Right lobe of liver (tissue), 6 donors: ENCODE measurements at regions not wholly inside any gene's neighbourhood (a gene's known extent, or its start where the extent isn't known, plus 50 kb on each side); places are given as distances from the start of the nearest gene placed in this dataset.

Experiments
- ATAC-seq, 4 donors: fragments of 200-7000 bp; cut with Tn5 transposase; one replicate each; pipeline ENCODE4 v1.9.1; 2020; ENCODE audit warnings: mild to moderate bottlenecking in 4 of 4, moderate library complexity in 4 of 4
- DNase-seq, 3 donors: peaks; one replicate each; pipeline ENCODE4 v3.0.0-alpha.2; 2020
- H3K27ac ChIP-seq, 3 donors: fragments of 200-600 bp; one replicate each; pipeline ENCODE4 v1.8.0; 2022
- H3K27me3 ChIP-seq, 2 donors: fragments of 200-600 bp; one replicate each; pipeline ENCODE4 v1.8.0; 2022
- H3K36me3 ChIP-seq, 4 donors: fragments of 200-600 bp; sonication (generic) in 1 of 4; one replicate each; pipeline versions ENCODE4 v1.5.1 to v1.8.0; 2017 to 2022; ENCODE audit warnings: control low read depth in 1 of 4
- H3K4me1 ChIP-seq, 4 donors: fragments of 200-600 bp; sonication (generic) in 1 of 4; one replicate each; pipeline versions ENCODE4 v1.5.1 to v1.8.0; 2017 to 2022; ENCODE audit warnings: control low read depth in 1 of 4
- H3K4me3 ChIP-seq, 3 donors: fragments of 200-600 bp; one replicate each; pipeline ENCODE4 v1.8.0; 2022
- H3K9me3 ChIP-seq, 4 donors: fragments of 200-600 bp; sonication (generic) in 1 of 4; one replicate each; pipeline versions ENCODE4 v1.5.1 to v1.8.0; 2017 to 2022; ENCODE audit warnings: control low read depth in 1 of 4
- CTCF ChIP-seq, 4 donors: fragments of 200-600 bp in 3 of 4; fragments of 450-650 bp in 1 of 4; IDR thresholded peaks; one replicate each; pipeline versions ENCODE4 v1.5.1 to v1.8.0; 2016 to 2022; ENCODE audit warnings: antibody characterized with exemption in 4 of 4, mild to moderate bottlenecking in 2 of 4
- POLR2A ChIP-seq: fragments of 450-650 bp; IDR thresholded peaks from one replicate; pipeline ENCODE4 v1.6.1; 2017; ENCODE audit warnings: antibody characterized with exemption, mild to moderate bottlenecking
- WGBS: methylation state at CpG from one replicate; pipeline ENCODE4 v1.1.6; 2018; ENCODE audit warnings: low coverage, low lambda C conversion rate; ENCODE audit not compliant: insufficient coverage; ENCODE audit errors: missing lambda C conversion rate; 5-methylcytosine and 5-hydroxymethylcytosine counted together
- intact Hi-C, 2 donors: fragments of 100-400 bp; cut with DNase I; formaldehyde crosslinking; loops; one replicate each; pipeline versions ENCODE4 v1.11.2 to v1.14.1; 2022
- donor health status: DM: no; HTN: yes; CAD: no.
- donor health status: DM: no; HTN: no; CAD: no.
- donor health status: DM: no; HTN: no; CAD: no.
- donor health status: DM: no; HTN: yes; CAD: no.
- donor health status: DM: no; HTN: yes; CAD: no.

DNA sequence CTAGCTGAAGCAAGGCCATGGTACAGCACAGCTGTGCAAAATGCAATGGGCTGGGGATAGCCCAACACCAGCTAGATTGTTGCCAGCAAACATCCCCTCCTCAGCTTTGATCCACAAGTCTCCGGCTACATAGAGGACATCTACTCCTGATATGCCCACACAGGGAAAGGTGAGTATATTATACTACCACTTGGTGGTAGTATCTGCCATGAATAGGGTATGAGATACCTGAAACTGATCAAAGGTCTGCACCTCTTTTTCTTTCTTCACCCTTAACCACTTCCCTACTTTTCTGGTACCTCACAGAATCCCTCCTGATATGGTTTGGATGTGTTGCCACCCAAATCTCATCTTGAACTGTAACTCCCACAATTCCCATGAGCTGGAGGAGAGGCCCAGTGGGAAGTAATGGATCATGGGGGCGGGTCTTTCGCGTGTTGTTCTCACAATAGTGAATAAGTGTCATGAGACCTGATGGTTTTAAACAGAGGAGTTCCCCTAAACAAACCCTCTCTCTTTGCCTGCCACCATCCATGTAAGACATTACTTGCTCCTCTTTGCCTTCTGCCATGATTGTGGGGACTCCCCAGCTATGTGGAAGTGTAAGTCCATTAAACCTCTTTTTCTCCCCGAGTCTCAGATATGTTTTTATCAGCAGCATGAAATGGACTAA, 279.6 kb downstream of the TXNL1 start:
- no peaks in the 10 kb centered on the region for H3K36me3 ChIP-seq
- H3K4me3 ChIP-seq, result no peak overlapping the region
- 86% methylated on average over 4 of the region's 5 CpGs for WGBS
- H3K4me1 ChIP-seq, result no peaks in the 10 kb centered on the region
- DNase-seq, result no peak
- peak in 3 of 4 donors; percentile 48 to 56 (median 49) for ATAC-seq
- H3K9me3 ChIP-seq, result peaks cover 0 to 9% (median 0%) of the 10 kb centered on the region in 4 donors
- intact Hi-C loops, result no loop called here
- no peaks in the 10 kb centered on the region for H3K27me3 ChIP-seq
- H3K27ac ChIP-seq, result no peak overlapping the region
- TF ChIP-seq CTCF (IDR thresholded peaks at IDR 0.05), result peak in 2 of 4 donors; percentile 11 to 30
- no peak for TF ChIP-seq POLR2A

DNA sequence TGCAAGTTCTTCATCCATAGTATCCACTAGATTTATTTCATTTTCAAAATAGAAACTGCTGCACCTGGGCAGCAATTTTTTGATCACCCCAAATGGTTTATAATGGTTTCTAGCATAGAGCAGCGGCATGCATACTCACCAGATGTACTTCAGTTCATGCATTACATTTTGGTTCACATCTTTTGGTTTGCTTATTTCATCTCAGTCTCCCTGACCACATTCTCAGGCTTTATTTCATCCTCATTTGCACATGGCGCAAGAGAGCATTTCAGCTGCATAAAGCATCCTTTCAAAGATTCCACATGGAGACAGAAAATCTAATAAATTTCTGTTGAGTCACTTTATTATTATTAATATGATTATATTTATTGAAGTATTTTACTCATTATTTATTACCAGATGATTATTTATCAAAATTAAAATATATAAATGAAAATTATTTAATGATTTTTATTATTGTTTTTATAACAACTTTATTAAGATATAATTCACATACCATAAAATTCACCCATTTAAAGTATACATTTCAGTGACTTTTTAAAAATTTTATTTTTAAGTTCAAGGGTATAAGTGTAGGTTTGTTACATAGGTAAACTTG, 284.6 kb downstream of the TXNL1 start:
- 85% methylated on average over 2 of the region's 2 CpGs for WGBS
- H3K27ac ChIP-seq, result no peak overlapping the region
- no peak overlapping the region for H3K4me3 ChIP-seq
- no peaks in the 10 kb centered on the region for H3K4me1 ChIP-seq
- no peak for DNase-seq
- intact Hi-C loops, result no loop called here
- ATAC-seq, result no peak
- TF ChIP-seq CTCF (IDR thresholded peaks at IDR 0.05), result no peak
- no peak for TF ChIP-seq POLR2A
- H3K9me3 ChIP-seq, result no peaks in the 10 kb centered on the region
- no peaks in the 10 kb centered on the region for H3K36me3 ChIP-seq
- no peaks in the 10 kb centered on the region for H3K27me3 ChIP-seq

DNA sequence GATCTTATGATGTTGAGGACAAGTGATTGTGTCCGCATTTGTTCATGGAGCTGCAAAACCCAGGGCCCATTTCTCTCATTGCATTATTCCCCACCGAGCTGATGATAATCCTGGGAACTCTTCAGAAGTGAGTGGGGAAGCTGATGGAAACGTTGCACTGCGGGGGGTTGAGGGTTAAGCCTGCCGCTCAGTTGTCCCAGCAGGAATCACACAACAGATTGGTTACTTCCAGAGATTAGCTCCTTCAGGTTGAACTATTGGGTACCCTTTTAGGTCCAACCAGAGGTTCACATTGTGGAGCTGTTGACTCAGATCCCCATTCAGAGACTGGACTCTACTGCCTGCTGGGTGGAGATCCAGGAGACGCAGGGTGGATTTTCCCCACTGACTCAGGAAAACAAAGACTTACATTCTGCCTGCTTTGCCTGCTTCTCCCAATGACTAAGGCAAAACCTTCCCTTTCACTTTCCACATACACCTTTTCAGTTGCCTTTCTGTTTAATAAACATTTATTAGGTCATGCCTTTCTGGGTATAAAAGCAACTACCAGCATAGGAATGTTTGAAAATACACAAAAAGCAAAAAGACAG, 286.4 kb downstream of the TXNL1 start:
- H3K27ac ChIP-seq, result no peak overlapping the region
- no peaks in the 10 kb centered on the region for H3K27me3 ChIP-seq
- WGBS, result 80% methylated on average over 3 of the region's 6 CpGs
- no peaks in the 10 kb centered on the region for H3K36me3 ChIP-seq
- ATAC-seq (no peak), DNase-seq (no peak)
- no peak overlapping the region for H3K4me3 ChIP-seq
- H3K9me3 ChIP-seq, result no peaks in the 10 kb centered on the region
- intact Hi-C loops, result no loop called here
- no peak for TF ChIP-seq POLR2A
- no peak for TF ChIP-seq CTCF (IDR thresholded peaks at IDR 0.05)
- no peaks in the 10 kb centered on the region for H3K4me1 ChIP-seq

GRCh38 chr18:56337507-56337906, 300.9 kb downstream of the TXNL1 start:
- 63% methylated on average over 4 of the region's 4 CpGs for WGBS
- TF ChIP-seq CTCF (IDR thresholded peaks at IDR 0.05) (no peak), POLR2A (no peak)
- ATAC-seq (no peak), DNase-seq (no peak)
- no peaks in the 10 kb centered on the region for H3K9me3 ChIP-seq
- H3K4me1 ChIP-seq, result no peaks in the 10 kb centered on the region
- no peaks in the 10 kb centered on the region for H3K36me3 ChIP-seq
- H3K27ac ChIP-seq, result no peak overlapping the region
- intact Hi-C loops, result no loop called here
- no peaks in the 10 kb centered on the region for H3K27me3 ChIP-seq
- H3K4me3 ChIP-seq, result no peak overlapping the region
